Astrocyte (in vitro differentiated cells and primary cell): ENCODE measurements at regions not wholly inside any gene's neighbourhood (a gene's known extent, or its start where the extent isn't known, plus 50 kb on each side); places are given as distances from the start of the nearest gene placed in this dataset.

Source experiments
- EZH2 ChIP-seq: IDR thresholded peaks from 2 replicates; pipeline ENCODE4 v1.6.1; 2012; ENCODE audit warnings: mild to moderate bottlenecking, low read length, inconsistent platforms; ENCODE audit not compliant: insufficient read depth
- TF ChIP-seq, protein P1 (sequence below): IDR thresholded peaks from 2 replicates; pipeline ENCODE4 v1.5.1; 2011; ENCODE audit warnings: low read depth, mild to moderate bottlenecking, inconsistent platforms, low read length, moderate library complexity; ENCODE audit not compliant: insufficient read depth

DNA sequence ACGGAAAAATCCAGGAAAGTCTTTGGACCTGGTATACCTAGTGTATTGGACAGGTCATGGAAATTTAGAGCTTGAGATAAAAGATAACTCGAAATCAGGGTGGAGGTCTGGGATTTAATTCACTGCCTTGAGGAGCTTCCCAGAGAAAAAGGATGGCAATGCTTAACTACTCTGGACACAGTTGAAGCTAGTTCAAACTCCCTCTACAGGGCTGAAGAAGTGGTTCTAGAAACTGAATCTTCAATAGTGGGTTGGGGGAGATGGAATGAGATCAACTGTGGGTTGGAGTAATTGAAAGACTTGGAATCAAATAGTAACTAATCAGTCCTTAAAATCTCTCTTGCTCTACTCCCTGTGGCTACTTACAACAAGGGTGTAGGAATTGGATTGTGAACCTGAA, 600.1 kb downstream of the IRS1 start:
- TF ChIP-seq, protein P1, sequence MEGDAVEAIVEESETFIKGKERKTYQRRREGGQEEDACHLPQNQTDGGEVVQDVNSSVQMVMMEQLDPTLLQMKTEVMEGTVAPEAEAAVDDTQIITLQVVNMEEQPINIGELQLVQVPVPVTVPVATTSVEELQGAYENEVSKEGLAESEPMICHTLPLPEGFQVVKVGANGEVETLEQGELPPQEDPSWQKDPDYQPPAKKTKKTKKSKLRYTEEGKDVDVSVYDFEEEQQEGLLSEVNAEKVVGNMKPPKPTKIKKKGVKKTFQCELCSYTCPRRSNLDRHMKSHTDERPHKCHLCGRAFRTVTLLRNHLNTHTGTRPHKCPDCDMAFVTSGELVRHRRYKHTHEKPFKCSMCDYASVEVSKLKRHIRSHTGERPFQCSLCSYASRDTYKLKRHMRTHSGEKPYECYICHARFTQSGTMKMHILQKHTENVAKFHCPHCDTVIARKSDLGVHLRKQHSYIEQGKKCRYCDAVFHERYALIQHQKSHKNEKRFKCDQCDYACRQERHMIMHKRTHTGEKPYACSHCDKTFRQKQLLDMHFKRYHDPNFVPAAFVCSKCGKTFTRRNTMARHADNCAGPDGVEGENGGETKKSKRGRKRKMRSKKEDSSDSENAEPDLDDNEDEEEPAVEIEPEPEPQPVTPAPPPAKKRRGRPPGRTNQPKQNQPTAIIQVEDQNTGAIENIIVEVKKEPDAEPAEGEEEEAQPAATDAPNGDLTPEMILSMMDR, result no peak
- no peak for TF ChIP-seq EZH2
